ENCODE measurements at regions not wholly inside any gene's neighbourhood (a gene's known extent, or its start where the extent isn't known, plus 50 kb on each side); places are given as distances from the start of the nearest gene placed in this dataset.
"Not testable (repeated sequence)": the region's sequence is repeated elsewhere in the genome, so short reads cannot be mapped to it uniquely, and the experiment has no call there.

GRCh38 chr5:82969221-82969976 is 107.8 kb downstream of the TMEM167A start:
- not testable (repeated sequence) for TF ChIP-seq CTCF (IDR thresholded peaks at IDR 0.05); EP300 (IDR thresholded peaks at IDR 0.05); POLR2A (IDR thresholded peaks at IDR 0.05; ENCODE audit: low read depth); POLR2AphosphoS5 (IDR thresholded peaks at IDR 0.05)
